GM21447 (cell line): ENCODE measurements at regions not wholly inside any gene's neighbourhood (a gene's known extent, or its start where the extent isn't known, plus 50 kb on each side); places are given as distances from the start of the nearest gene placed in this dataset.

Experiments
- ATAC-seq: cut with Tn5 transposase; IDR thresholded peaks from one replicate; pipeline ENCODE4 v1.9.1; 2021; ENCODE audit not compliant: unreplicated experiment

GRCh38 chr2:223368481-223368880 is 233.7 kb downstream of the SCG2 start:
- no peak for ATAC-seq

GRCh38 chr2:223369889-223370288 is 232.3 kb downstream of the SCG2 start:
- ATAC-seq, result no peak

- ATAC-seq, result no peak
Measured at GRCh38 chr2:223383315-223383714, 218.8 kb downstream of the SCG2 start.

GRCh38 chr2:223386189-223386588 is 216.0 kb downstream of the SCG2 start:
- no peak for ATAC-seq

- ATAC-seq, result no peak
Measured at GRCh38 chr2:223386984-223387383, 215.2 kb downstream of the SCG2 start.

GRCh38 chr2:223389624-223390023 is 212.5 kb downstream of the SCG2 start:
- ATAC-seq, result no peak

- no peak for ATAC-seq
Measured at GRCh38 chr2:223396993-223397392, 205.2 kb downstream of the SCG2 start.

- ATAC-seq, result no peak
Measured at GRCh38 chr2:223399357-223399957, 202.7 kb downstream of the SCG2 start.

GRCh38 chr2:223404616-223405015 is 197.5 kb downstream of the SCG2 start:
- ATAC-seq, result no peak

- no peak for ATAC-seq
Measured at GRCh38 chr2:223414646-223415045, 187.5 kb downstream of the SCG2 start.

GRCh38 chr2:223415071-223415470 is 187.1 kb downstream of the SCG2 start:
- no peak for ATAC-seq

- no peak for ATAC-seq
Measured at GRCh38 chr2:223416815-223417610, 185.1 kb downstream of the SCG2 start.

GRCh38 chr2:223418131-223418530 is 184.0 kb downstream of the SCG2 start:
- ATAC-seq, result no peak

GRCh38 chr2:223418604-223419199 is 183.5 kb downstream of the SCG2 start:
- ATAC-seq, result no peak

GRCh38 chr2:223420048-223420447 is 182.1 kb downstream of the SCG2 start:
- ATAC-seq, result no peak

GRCh38 chr2:223431479-223431878 is 170.7 kb downstream of the SCG2 start:
- ATAC-seq, result no peak

- ATAC-seq, result no peak
Measured at GRCh38 chr2:223433461-223433860, 168.7 kb downstream of the SCG2 start.

- ATAC-seq, result no peak
Measured at GRCh38 chr2:223437788-223438187, 164.4 kb downstream of the SCG2 start.

- no peak for ATAC-seq
Measured at GRCh38 chr2:223439184-223439583, 163.0 kb downstream of the SCG2 start.

GRCh38 chr2:223439786-223440185 is 162.4 kb downstream of the SCG2 start:
- ATAC-seq, result no peak

GRCh38 chr2:223442847-223443246 is 159.3 kb downstream of the SCG2 start:
- ATAC-seq, result no peak

GRCh38 chr2:223450246-223450645 is 151.9 kb downstream of the SCG2 start:
- ATAC-seq, result no peak
